GM19351 (cell line): ENCODE measurements at regions not wholly inside any gene's neighbourhood (a gene's known extent, or its start where the extent isn't known, plus 50 kb on each side); places are given as distances from the start of the nearest gene placed in this dataset.

ENCODE experiments used
- ATAC-seq: cut with Tn5 transposase; IDR thresholded peaks from one replicate; pipeline ENCODE4 v1.9.1; 2021; ENCODE audit warnings: mild to moderate bottlenecking, moderate library complexity; ENCODE audit not compliant: unreplicated experiment

DNA sequence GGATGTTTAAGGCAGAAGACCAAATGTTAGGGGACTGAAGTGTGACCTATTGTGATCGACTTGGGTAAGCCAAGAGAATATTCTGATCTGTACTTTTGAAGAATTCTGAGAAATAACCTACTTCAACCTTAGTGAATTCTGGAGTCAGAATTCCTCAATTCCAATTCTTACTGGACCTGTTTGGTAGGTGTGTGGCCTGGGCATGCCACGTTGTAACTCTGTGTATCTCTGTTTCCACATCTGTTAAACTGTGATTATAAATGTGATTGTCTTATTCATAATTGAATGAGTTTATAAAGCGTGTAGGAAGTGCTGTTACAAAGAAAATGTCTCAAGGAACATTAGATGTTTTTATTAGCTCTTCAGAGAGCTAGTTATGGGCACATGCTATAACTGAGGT, 64.5 kb downstream of the TUSC1 start:
- ATAC-seq: no peak

DNA sequence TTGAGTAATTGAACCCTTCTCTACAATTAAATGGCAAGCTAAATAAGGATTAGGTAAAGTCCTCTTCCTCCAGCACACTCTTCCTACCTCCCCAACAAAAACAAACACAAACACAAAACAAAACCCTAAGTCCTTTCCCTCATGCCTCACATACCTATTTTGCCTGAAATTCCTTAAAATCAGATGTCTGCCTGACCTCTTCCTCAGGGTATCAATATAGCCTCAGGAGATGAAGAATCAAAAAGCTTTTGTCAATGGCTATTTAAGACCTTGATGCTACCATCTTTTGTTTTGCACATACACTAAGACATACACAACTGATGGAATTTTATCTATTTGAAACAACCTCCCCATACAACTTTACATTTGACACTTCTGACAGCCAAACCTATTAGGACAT, 75.1 kb downstream of the TUSC1 start:
- no peak for ATAC-seq

DNA sequence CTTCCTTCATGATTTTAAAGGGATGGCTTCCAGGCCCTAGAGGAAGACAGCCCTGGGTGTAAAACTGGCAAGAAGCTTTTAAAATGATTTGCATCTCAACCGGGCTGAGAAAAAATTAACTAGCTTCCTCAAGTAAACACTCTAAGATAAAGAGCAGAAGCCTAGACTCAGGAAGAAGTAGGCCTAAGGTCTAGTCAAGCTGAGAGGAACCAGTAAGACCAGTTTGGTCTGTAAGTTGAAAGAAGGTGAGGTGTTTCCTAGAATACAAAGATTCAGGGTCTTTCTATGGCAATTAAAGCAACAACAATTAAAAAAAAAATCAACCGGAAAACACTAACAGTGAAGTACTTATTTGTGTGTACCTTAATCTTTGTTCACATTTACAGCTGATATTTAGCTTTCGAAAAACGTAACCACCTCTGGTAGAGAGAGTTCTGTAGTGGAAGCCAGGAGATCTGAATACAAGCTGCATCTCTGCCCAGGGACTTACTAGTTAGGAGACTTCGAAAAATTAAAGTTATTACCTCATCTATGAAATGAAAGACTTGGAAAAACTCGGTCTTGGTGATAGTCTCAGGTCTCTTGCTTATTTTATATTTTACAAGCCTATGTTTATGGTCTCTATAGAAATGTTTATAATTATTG, 75.7 kb downstream of the TUSC1 start:
- no peak for ATAC-seq

DNA sequence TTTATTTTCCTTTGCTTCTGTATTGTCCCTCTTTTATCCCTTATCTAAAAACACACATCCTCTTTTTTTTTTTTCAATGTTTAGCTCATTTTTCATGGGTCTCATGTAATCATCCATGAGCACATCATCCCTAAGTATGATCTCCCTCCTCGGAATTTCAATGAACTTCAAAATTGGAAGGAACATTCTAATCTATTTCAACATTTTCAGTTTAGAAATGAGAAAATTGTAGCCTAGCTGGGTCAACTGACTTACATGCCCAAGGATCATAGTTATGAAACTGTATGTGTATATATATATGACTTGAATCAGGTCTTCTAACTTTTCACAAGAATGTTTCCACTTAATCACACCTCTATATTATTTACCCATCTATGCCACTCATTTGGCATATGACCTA, 77.7 kb downstream of the TUSC1 start:
- ATAC-seq: no peak

DNA sequence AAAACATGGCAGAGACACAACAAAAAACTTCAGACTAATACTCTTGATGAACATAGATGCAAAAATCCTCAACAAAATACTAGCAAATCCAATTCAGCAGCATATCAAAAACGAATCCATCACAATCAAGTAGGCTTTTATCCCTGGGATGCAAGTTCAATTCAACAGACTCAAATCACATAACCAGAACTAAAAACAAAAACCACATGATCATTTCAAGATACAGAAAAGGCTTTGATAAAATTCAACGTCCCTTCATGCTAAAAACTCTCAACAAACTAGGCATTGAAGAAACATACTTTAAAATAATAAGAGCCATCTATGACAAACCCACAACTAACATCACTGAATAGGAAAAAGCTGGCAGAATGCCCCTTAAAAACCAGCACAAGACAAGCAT, 93.6 kb downstream of the TUSC1 start:
- ATAC-seq: no peak

DNA sequence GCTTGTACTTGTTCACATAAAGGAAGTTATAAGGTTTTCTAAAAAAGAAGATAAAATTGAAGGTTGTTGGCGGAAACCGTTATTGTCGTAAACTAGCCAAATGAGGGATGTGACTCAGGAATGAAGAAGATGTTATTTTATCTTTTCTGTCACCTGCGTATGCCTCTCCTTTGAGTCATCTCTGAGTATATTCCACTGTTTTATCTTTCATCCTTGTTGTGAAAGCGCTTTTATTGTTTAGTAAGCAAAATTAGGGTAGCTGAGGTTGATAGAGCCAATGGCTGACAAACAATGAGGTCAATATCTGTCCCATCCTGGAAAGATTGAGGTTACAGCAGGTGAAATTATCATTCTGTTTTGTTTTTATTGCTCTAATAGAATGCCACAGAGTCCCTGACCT, 105.0 kb downstream of the TUSC1 start:
- no peak for ATAC-seq

DNA sequence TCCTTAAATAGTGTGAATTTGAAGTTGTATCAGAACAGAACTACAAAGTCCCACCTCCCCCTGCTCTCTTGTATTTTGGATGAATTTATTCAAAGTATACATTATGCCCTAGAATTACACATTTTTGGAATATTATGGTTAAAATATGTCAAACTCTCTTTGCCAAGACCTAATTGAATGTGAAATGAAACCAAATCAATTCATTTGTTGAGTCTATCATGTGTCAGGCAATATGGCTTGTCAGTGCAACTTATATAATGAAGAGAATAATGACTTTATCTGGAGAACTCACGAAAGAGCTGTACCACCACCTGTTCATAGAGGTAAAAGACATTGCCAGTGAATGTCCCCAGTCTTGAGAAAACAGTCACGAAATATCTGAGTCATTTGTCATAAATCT, 106.8 kb downstream of the TUSC1 start:
- no peak for ATAC-seq

DNA sequence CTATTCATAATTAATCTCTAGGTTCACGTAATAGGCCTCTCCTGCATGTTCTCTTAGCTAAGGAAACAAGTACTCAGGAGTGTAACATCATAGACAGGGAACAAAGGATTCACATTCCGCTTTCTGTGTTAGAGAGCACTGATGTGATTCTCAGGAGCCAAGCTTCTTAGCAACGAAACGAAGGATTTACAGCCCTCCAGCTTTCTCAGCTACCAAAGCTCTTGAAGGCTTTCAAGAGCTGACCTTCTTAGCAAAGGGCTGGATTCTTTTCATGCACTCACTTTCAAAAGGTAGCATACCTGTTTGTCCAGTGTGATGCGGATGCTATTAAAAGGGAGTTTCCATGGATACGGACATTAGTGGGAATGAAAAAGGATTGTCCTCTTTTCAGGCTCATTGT, 107.4 kb downstream of the TUSC1 start:
- no peak for ATAC-seq

DNA sequence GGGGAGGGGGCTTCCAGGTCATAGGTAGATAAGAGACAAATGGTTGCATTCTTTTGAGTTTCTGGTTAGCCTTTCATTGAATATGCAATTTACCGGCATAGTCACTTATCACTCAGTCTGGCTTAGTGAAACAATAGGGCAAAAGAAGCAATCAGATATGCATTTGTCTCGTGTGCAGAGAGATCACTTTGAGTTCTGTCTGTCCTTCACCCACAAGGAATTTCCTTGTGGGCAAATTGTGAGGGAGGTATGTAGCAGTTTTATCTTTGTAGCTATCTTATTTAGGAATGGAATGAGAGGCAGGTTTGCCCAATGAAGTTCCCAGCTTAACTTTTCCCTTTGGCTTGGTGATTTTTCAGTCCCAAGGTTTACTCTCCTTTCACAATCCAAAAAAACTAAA, 116.1 kb downstream of the TUSC1 start:
- no peak for ATAC-seq

DNA sequence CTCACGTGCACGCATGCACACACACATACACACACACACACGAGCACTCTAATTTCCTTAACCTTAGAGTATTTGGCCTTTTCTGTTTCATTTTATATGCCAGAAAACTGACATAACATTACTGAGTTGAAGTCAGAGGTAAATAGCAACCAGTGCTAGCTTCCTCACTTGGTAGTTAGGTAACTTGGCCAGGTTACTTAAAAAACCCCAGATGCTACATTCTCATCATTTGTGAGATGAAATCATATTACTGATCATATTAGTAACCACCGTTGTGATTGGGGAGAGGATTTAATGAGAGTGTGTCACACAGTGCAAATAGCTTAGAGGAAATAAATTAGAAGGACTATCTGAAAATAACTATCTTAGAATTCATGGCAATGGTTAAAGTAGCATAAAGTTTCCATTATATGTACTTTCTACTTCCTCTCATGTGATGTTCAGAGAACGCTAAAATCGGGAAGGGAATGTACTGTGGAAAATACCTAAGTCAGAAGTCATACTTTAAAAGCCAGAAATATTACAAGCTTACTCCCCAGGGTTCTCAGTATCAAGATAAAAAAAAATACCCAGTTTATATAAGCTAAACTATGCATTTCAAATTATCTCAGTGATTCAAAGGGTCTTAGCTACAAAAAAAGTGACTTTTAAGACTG, 120.5 kb downstream of the TUSC1 start:
- no peak for ATAC-seq

DNA sequence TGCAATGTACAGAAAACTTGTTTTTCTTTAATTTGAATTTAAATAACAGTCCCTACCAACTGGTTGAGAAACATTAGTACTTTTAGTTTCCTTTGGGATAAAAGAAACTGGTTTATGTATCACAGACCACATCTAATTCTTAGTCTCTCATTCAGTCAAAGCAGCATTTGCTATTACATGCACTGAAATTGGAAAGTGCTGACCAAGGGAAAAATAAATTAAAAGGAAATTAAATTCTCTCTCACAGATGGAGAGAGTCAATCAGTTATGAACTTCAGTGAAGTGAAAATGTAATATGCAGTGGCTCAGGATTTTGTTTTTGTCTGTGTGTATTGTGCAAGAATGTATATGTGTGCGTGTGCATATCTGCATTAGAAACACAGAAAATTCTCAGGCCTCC, 121.7 kb downstream of the TUSC1 start:
- no peak for ATAC-seq

DNA sequence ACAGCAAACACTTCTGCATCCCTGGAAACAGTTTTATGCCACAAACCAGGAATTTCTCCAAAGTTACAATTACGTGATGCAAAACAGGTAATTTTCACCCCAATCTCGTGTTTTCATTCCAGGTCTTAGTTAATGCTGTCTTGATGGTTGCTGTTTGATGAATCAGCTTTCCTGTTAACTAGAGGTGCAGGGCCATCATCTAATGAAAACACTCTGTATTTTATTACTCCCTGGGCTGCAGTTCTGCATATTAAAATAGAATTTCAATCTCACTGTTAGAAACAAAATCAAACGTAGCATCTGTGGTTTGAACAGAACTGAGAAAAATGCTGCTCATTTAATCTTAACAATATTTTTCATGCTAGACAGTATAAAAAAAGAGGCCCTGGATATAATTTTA, 129.4 kb downstream of the TUSC1 start:
- ATAC-seq: no peak

DNA sequence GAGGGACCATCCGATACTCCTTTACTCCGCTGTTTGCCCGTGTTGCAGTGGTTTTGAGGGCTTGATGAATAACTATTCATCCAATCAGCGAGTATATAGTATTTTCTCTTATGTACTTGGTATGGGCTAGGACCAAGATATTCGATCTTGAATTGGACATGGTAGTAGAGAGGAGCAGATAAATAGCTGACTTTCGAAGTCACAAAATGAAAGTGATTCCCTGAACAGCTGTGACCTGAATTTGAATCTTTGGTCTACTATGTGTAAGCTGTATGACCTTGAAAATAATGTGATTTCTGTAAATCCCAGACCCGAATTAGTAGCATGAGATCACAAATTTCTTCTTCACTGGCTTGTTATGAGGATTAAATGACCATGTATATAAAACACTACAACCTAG, 134.4 kb downstream of the TUSC1 start:
- no peak for ATAC-seq

DNA sequence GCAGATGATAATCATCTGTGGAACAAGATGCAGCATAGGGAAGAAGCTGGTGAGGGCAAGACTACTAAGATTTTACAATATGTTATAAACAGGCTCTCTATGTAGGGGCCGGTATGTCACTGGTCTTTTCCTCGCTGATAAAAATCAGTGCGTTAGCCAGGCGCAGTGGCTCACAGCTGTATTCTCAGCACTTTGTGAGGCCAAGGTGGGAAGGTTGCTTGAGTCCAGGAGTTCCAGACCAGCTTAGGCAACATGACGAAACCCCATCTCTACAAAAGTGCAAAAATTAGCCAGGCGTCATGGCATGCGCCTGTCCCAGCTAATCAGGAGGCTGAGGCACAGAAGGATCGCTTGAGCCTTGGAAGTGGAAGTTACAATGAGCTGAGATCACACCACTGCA, 135.9 kb downstream of the TUSC1 start:
- ATAC-seq: no peak

DNA sequence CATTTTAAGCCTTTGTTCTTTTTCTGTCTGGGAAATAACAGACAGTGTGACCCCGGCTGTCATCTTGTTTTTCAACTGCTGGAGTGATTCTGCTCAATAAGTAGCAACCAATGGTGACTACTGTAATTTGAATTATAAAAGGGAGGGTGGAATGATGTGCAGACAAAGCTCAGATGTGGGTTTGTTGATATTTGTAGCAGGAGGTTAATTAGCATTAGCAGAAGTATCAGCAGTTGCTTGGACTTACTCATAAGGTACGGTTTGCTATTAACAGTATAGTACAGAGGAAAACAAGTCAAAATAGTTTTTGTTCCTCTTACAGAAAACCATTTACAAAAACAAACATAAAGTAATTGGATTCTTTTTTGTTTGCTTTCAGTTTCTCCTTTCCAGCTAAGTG, 140.4 kb downstream of the TUSC1 start:
- no peak for ATAC-seq

DNA sequence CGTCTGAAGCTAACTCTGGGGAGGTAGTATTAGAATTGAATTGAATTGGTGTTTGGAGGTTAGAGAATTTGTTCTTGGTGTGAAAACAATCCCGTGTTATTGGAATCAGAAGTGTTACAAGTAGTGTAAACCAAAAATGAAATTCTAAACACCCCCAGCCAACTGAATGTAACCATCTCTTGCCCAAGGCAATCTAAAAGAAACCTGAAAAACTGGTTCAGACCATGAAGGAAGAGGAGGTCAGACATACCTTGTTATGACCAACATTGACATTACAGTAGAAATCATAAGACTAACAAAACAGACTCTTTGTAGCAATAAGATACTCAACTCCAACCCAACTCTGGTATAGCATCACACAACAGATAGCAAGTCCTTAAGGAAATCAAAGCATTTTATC, 159.0 kb downstream of the TUSC1 start:
- no peak for ATAC-seq

DNA sequence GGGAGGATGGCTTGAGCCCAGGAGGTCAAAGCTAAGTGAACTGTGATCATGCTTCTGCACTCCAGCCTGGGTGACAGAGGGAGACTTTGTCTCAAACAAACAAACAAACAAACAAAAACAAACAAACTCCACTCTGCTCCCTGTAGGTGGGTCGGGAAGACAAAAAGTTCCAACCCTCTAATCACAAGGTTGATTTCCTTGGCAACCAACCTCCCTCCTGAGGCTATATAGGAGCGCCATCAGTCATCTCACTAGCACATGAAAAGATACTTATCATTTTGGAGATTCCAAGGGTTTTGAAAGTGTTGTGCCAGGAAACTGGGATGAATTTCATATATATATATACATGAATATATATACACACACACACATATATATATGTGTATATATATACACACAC, 160.5 kb downstream of the TUSC1 start:
- ATAC-seq: no peak

DNA sequence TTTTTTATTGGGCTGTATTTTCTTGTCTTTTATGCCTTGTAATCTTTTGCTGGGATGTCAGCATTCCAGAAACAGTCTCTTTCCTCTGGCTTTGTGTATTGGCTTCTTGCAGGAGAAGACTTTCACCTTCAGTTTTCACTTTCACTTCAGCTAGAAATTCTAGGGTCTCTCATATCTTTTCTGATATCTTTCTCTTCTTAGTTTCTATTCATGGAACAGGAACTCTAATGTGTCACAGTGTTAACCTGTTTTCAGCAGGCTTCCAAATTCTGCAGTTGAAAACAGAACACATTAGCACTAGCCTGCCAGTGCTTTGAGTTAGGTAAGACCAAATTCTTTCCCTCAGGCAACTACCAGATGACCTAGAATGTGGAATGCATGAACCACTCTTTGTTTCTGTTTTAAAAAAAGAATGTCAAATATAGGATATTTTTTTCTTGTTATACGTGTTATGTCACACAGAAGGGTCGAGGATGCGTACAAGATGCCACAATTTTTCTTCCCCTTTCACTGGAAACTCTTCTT, 164.7 kb downstream of the TUSC1 start:
- ATAC-seq: no peak

DNA sequence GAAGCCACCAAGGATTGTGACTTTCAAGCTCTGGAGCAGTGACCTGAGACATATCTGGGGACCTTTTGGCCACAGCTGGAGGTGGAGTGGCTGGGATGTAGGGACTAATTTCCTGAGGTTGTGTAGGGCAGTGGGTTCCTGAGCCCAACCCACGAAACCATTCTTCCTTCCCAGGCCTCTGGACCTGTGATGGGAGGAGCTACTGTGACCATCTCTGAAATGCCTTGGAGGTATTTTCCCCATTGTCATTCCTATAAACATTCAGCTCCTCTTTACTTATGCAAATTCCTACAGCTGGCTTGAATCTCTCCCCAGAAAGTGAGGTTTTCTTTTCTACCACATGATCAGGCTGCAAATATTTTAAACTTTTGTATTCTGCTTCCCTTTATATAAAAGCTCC, 172.6 kb downstream of the TUSC1 start:
- no peak for ATAC-seq

DNA sequence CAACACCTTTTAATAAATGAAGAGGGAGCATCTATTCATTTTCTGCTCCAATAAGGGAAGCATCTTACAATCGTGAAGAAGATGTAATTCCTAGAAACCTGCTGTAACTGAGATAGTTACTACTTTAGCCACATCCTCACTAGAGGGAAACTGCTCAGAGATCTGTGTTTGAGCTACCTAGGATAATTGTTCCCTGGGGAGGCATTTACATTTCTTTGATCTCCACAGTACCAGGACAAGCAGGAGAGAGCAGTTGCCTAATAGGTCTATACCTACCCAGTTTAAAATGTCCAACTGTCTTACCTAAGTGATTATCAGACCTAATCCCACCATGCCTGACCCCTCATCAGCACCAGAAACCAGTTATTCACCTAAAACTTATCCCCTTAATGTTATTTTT, 196.9 kb downstream of the TUSC1 start:
- ATAC-seq: no peak

DNA sequence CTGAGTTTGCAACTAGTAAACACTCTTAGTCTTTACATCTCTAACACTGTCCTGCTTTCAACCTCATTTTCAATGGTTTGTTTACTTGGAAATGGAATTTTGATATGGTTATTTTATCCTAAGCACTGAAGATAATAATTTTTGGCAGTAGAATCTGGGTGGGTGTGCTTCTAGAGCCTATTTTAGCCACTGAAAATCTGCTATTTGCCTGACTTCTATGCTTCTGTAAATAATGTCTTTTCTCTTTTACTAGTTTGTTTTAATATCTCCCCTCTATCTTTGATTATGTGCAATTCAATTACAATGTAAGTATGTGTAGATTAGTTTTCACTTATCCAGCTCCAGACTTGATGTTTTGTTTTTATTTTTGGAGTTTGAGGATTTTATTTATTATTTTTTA, 197.5 kb downstream of the TUSC1 start:
- no peak for ATAC-seq

DNA sequence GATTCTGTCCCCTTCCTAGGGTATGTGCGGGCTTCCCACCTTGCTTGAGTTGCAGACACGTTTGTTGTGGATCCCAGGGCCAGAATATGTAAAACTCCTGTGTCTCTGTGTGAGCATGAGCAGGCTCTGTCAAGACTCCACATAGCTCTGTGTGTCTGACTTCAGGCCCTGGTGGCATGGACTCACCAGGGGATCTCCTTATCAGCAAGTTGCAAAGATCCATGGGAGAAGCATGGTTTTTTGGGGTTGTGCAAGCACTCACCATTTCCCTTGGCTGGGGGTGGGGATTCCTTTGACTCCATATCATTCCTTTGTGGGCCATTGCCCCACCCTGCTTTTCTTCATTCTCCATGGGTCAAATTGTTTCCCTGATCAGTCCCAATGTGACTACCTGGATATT, 205.6 kb downstream of the TUSC1 start:
- ATAC-seq: no peak

DNA sequence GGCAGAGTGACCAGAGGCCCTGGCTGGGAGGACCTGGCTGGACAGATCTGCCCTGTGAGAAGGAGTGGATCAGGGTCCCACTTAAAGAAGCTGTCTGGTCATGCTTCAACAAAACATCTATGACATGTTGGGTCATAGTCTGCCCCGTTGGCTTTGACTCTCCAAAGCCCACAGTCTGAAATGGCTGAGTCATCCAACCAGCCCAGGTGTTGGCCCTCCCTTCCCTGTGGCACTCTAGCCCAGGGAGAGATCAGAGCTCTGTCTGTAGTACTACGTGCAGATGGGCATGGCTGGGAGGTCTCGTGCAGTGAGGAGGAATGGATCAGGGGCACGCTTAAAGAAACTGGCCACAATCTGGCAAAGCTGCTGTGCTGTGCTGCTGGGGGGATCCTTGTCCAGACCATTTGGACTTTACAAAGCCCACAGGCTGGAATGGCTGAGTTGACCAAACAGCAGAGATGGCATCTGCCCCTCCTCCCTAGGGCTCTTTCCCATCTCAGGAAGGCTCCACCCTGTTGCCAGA, 206.1 kb downstream of the TUSC1 start:
- ATAC-seq: no peak
